HL-60 (cell line): ENCODE measurements at regions not wholly inside any gene's neighbourhood (a gene's known extent, or its start where the extent isn't known, plus 50 kb on each side); places are given as distances from the start of the nearest gene placed in this dataset.

Experiments used
- DNase-seq, 2 experiments: peaks; one replicate each; pipeline ENCODE4 v3.0.0-alpha.2; 2010 to 2020; ENCODE audit warnings: low read depth in 1 of 2, low spot score in 1 of 2
- H3K27ac ChIP-seq: fragments of 250-450 bp; sonication (Bioruptor Pico); replicated peaks from 2 replicates; pipeline ENCODE4 v1.5.1; 2020; ENCODE audit warnings: mild to moderate bottlenecking, moderate library complexity
- H3K27me3 ChIP-seq: fragments of 250-450 bp; sonication (Bioruptor Pico); 2 replicates; pipeline ENCODE4 v1.5.1; 2021; ENCODE audit warnings: mild to moderate bottlenecking, moderate library complexity; ENCODE audit not compliant: insufficient read depth, poor library complexity, severe bottlenecking
- H3K4me3 ChIP-seq: replicated peaks from 2 replicates; pipeline ENCODE4 v1.5.1; 2011; ENCODE audit warnings: mild to moderate bottlenecking, control low read depth, low read length; ENCODE audit not compliant: insufficient read depth
- CTCF ChIP-seq: IDR thresholded peaks from one replicate; pipeline ENCODE4 v1.5.1; 2011; ENCODE audit warnings: low read length, control low read depth, inconsistent platforms; ENCODE audit not compliant: insufficient read depth
- GABPA ChIP-seq: IDR thresholded peaks from 2 replicates; pipeline ENCODE4 v1.6.1; 2012; ENCODE audit warnings: low read depth
- POLR2AphosphoS5 ChIP-seq: IDR thresholded peaks from 2 replicates; pipeline ENCODE4 v1.6.1; 2012; ENCODE audit warnings: low read depth
- REST ChIP-seq: IDR thresholded peaks from 2 replicates; pipeline ENCODE4 v1.6.1; 2012; ENCODE audit warnings: low read depth; ENCODE audit not compliant: insufficient replicate concordance
- SPI1 ChIP-seq: IDR thresholded peaks from 2 replicates; pipeline ENCODE4 v1.6.1; 2012; ENCODE audit warnings: low read depth, mild to moderate bottlenecking, borderline replicate concordance

GRCh38 chr1:71153826-71154225, 73.0 kb upstream of the ZRANB2 start:
- H3K27ac ChIP-seq, result no peak overlapping the region
- no peak overlapping the region for H3K4me3 ChIP-seq
- no peak for DNase-seq
- no peak for TF ChIP-seq REST
- TF ChIP-seq GABPA, result no peak
- no peak for TF ChIP-seq POLR2AphosphoS5
- TF ChIP-seq CTCF, result no peak
- no peak for TF ChIP-seq SPI1
- H3K27me3 ChIP-seq, result no peaks in the 10 kb centered on the region

- no peak for DNase-seq
- Histone ChIP-seq H3K4me3 (no peak overlapping the region), H3K27me3 (no peaks in the 10 kb centered on the region), H3K27ac (no peak overlapping the region)
- no peak for TF ChIP-seq POLR2AphosphoS5
- TF ChIP-seq SPI1, result no peak
- TF ChIP-seq CTCF, result no peak
- no peak for TF ChIP-seq GABPA
- TF ChIP-seq REST, result no peak
Observed at GRCh38 chr1:71147637-71148360, 67.0 kb upstream of the ZRANB2 start.

- TF ChIP-seq REST (no peak), SPI1 (no peak), CTCF (no peak), POLR2AphosphoS5 (no peak), GABPA (no peak)
- no peak overlapping the region for H3K4me3 ChIP-seq
- no peak overlapping the region for H3K27ac ChIP-seq
- no peaks in the 10 kb centered on the region for H3K27me3 ChIP-seq
- DNase-seq, result no peak
Observed at GRCh38 chr1:71135571-71135970, 54.7 kb upstream of the ZRANB2 start.
